Breast epithelium (tissue), 4 donors: ENCODE measurements at regions not wholly inside any gene's neighbourhood (a gene's known extent, or its start where the extent isn't known, plus 50 kb on each side); places are given as distances from the start of the nearest gene placed in this dataset.

Experiments used
- DNase-seq, 2 donors: peaks; one replicate each; pipeline ENCODE4 v3.0.0-alpha.2; 2019; ENCODE audit warnings: low spot score in 2 of 2
- H3K27ac ChIP-seq, 2 donors: fragments of 200-600 bp; sonication (generic) in 1 of 2; one replicate each; pipeline ENCODE4 v1.5.1; 2016 to 2019; ENCODE audit warnings: mild to moderate bottlenecking in 1 of 2
- H3K27me3 ChIP-seq, 2 donors: fragments of 200-600 bp; sonication (generic) in 1 of 2; one replicate each; pipeline versions ENCODE4 v1.5.1 to v1.6.0; 2017 to 2019; ENCODE audit warnings: control low read depth in 1 of 2, mild to moderate bottlenecking in 1 of 2
- H3K36me3 ChIP-seq: fragments of 200-600 bp; one replicate; pipeline ENCODE4 v1.5.1; 2019
- H3K4me1 ChIP-seq, 2 donors: fragments of 200-600 bp; sonication (generic); one replicate each; pipeline ENCODE4 v1.5.1; 2016 to 2019; ENCODE audit warnings: control low read depth in 1 of 2
- H3K4me3 ChIP-seq, 3 donors: fragments of 200-600 bp; sonication (generic); 1 replicate in 2 of 3; 2 replicates in 1 of 3; pipeline ENCODE4 v1.5.1; 2016 to 2019; ENCODE audit warnings: mild to moderate bottlenecking in 3 of 3, moderate library complexity in 2 of 3
- H3K9me3 ChIP-seq, 2 donors: fragments of 200-600 bp; sonication (generic) in 1 of 2; one replicate each; pipeline ENCODE4 v1.5.1; 2016 to 2019; ENCODE audit warnings: control low read depth in 1 of 2
- POLR2A ChIP-seq: fragments of 450-650 bp; IDR thresholded peaks from one replicate; pipeline ENCODE4 v1.6.1; 2016; ENCODE audit warnings: antibody characterized with exemption, mild to moderate bottlenecking, moderate library complexity
- POLR2AphosphoS5 ChIP-seq, 3 donors: sonication (generic); formaldehyde crosslinking; IDR thresholded peaks; one replicate each; pipeline ENCODE4 v1.6.1; 2017; ENCODE audit warnings: antibody characterized with exemption in 3 of 3
- intact Hi-C: fragments of 100-400 bp; cut with DNase I; formaldehyde crosslinking; loops from one replicate; pipeline ENCODE4 v1.15.1; 2023; ENCODE audit warnings: low total_unique reads
- TF ChIP-seq, protein P1 (sequence below), 3 donors: fragments of 450-650 bp; IDR thresholded peaks; one replicate each; pipeline ENCODE4 v1.5.1; 2016 to 2017; ENCODE audit warnings: antibody characterized with exemption in 3 of 3, mild to moderate bottlenecking in 3 of 3, moderate library complexity in 3 of 3

DNA sequence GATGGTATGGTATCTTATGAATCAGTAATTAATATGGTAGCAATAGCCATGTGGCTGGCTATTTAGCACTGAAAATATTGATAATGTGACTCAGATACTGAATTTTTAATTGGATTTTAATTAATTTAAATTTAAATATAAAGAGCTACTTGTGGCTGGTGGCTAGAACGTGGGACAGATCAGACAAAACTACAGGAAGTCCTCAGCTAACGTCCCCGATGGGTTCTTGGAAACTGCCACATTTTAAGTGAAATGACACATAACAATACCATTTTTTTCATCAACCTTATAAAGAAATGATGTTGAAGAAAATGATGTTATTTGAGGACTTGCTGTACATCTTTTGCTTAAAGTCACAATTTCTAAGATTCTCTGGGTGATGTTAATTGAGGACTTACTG is 138.1 kb upstream of the FLRT2 start:
- no peak overlapping the region for H3K27ac ChIP-seq
- intact Hi-C loops = no loop called here
- H3K9me3 ChIP-seq = no peaks in the 10 kb centered on the region
- H3K4me1 ChIP-seq = no peaks in the 10 kb centered on the region
- DNase-seq = no peak
- peaks cover 3% of the 10 kb centered on the region for H3K36me3 ChIP-seq
- no peak overlapping the region for H3K4me3 ChIP-seq
- no peaks in the 10 kb centered on the region for H3K27me3 ChIP-seq
- TF ChIP-seq POLR2AphosphoS5 (IDR thresholded peaks at IDR 0.05) (no peak), POLR2A (no peak)
- TF ChIP-seq, protein P1, sequence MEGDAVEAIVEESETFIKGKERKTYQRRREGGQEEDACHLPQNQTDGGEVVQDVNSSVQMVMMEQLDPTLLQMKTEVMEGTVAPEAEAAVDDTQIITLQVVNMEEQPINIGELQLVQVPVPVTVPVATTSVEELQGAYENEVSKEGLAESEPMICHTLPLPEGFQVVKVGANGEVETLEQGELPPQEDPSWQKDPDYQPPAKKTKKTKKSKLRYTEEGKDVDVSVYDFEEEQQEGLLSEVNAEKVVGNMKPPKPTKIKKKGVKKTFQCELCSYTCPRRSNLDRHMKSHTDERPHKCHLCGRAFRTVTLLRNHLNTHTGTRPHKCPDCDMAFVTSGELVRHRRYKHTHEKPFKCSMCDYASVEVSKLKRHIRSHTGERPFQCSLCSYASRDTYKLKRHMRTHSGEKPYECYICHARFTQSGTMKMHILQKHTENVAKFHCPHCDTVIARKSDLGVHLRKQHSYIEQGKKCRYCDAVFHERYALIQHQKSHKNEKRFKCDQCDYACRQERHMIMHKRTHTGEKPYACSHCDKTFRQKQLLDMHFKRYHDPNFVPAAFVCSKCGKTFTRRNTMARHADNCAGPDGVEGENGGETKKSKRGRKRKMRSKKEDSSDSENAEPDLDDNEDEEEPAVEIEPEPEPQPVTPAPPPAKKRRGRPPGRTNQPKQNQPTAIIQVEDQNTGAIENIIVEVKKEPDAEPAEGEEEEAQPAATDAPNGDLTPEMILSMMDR (IDR thresholded peaks at IDR 0.05) = no peak

DNA sequence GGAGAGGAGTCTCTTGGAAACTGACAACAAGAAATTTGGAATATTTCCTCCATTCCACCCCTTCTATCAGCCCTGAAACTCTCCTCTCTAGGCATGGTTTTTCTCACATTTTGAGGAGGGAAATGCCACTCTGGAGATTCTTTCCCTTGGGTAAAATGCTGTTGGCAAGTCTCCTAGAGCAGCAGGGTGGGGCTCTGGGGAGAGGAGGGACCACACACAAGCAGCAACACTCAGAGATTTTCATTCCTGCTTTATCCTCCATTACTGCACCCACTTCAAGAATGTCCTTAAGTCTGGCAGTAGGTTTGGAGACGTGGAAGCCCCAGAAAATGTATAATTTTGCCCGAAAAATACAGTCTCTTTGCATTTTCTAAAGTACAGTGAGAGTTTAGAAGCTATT is 130.8 kb upstream of the FLRT2 start:
- peaks cover 0 to 3% of the 10 kb centered on the region in 2 donors for H3K4me1 ChIP-seq
- no peaks in the 10 kb centered on the region for H3K36me3 ChIP-seq
- no peak overlapping the region for H3K4me3 ChIP-seq
- H3K27ac ChIP-seq = no peak overlapping the region
- H3K27me3 ChIP-seq = no peaks in the 10 kb centered on the region
- TF ChIP-seq POLR2A = no peak
- intact Hi-C loops = no loop called here
- no peaks in the 10 kb centered on the region for H3K9me3 ChIP-seq
- no peak for DNase-seq

DNA sequence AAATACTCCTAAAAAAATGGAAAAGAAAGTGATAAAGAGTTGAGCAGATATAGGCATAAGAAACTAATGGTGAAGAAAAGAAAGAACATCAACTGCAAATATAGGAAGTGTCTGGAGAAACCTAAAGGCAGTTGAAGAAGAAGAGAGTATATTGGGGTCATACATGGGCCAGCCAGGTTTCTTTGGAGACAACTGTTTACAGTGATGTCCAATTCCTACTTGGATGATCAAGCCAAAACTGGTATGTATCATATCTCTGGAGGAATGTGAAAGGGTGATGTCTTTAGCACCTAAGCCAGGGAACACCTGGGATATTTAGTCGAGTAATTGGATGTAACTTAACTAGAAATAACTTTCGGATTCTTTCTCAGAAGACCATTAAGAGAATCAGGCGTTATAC is 129.3 kb upstream of the FLRT2 start:
- TF ChIP-seq POLR2AphosphoS5 (IDR thresholded peaks at IDR 0.05) (no peak), POLR2A (no peak)
- TF ChIP-seq, protein P1 (IDR thresholded peaks at IDR 0.05) = no peak
- H3K4me1 ChIP-seq = peaks cover 0 to 3% of the 10 kb centered on the region in 2 donors
- H3K36me3 ChIP-seq = no peaks in the 10 kb centered on the region
- no peak overlapping the region for H3K4me3 ChIP-seq
- H3K9me3 ChIP-seq = no peaks in the 10 kb centered on the region
- intact Hi-C loops = no loop called here
- no peaks in the 10 kb centered on the region for H3K27me3 ChIP-seq
- no peak overlapping the region for H3K27ac ChIP-seq
- no peak for DNase-seq

DNA sequence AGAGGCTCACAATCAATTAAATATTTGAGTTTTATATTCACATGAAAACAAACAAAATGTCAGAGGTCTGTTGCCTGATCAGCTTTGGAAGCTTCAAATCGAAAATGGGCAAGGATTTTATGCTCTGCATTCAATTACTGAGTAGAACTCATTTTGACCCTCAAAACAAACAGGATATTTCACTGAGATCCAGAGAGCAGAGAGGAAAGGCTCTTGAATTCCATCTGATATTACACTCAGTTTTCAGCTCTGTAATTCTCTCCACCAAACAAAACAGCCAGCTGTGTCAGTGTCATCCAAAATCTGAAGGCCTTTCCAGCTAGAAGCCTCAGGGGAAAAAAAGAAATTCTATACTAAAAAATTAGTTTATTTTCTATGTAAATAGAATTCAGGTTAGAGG is 128.6 kb upstream of the FLRT2 start:
- Histone ChIP-seq H3K4me1 (peaks cover 0 to 3% of the 10 kb centered on the region in 2 donors), H3K36me3 (no peaks in the 10 kb centered on the region), H3K9me3 (no peaks in the 10 kb centered on the region), H3K27me3 (no peaks in the 10 kb centered on the region), H3K4me3 (no peak overlapping the region), H3K27ac (no peak overlapping the region)
- intact Hi-C loops = no loop called here
- TF ChIP-seq POLR2A (no peak), POLR2AphosphoS5 (IDR thresholded peaks at IDR 0.05) (no peak)
- TF ChIP-seq, protein P1 (IDR thresholded peaks at IDR 0.05) = no peak
- no peak for DNase-seq

DNA sequence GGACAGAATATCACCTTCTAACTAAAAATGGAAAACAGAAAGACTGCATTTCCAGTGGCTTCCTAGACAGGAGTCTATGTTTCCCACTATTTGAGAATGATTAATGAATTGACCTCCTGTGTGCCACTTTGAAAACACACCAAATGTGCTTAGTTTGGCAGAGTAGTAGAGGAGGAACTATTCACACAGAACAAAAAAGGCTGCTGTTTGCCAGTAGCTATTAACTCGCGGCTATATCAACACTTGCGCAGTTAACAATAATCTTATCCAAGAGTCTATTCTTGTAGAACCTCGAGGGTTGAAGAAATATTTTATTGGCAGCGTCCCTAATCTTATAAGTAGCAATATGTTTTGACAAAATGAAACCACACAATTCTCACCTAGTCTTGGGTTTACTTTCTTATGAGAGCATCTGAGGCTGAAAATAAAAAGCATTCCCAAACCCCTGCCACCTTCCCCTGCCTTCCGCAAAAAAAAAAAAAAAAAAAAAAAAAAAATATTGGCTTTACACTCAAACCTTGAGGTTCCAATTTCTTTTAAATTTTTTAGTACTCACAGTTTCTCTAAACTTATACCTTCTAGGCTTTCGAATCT is 127.3 kb upstream of the FLRT2 start:
- Histone ChIP-seq H3K4me1 (peaks cover 0 to 3% of the 10 kb centered on the region in 2 donors), H3K27me3 (no peaks in the 10 kb centered on the region), H3K9me3 (no peaks in the 10 kb centered on the region), H3K4me3 (no peak overlapping the region), H3K36me3 (no peaks in the 10 kb centered on the region), H3K27ac (no peak overlapping the region)
- TF ChIP-seq POLR2A (no peak), POLR2AphosphoS5 (IDR thresholded peaks at IDR 0.05) (no peak)
- TF ChIP-seq, protein P1 (IDR thresholded peaks at IDR 0.05) = no peak
- DNase-seq = no peak
- intact Hi-C loops = no loop called here
